RWPE1 (cell line): ENCODE measurements at regions not wholly inside any gene's neighbourhood (a gene's known extent, or its start where the extent isn't known, plus 50 kb on each side); places are given as distances from the start of the nearest gene placed in this dataset.

ENCODE experiments used
- CTCF ChIA-PET: fragments of 350-600 bp; sonication (Branson Sonifier 250); formaldehyde crosslinking; extraction: SDS; loops from one replicate; lab custom pipeline; 2021; lab: Yijun Ruan, JAX
- POLR2A ChIA-PET: fragments of 400-600 bp; formaldehyde crosslinking; extraction: SDS; loops from one replicate; lab custom pipeline; 2020; ENCODE audit warnings: antibody characterized with exemption; ENCODE audit not compliant: low non-redundant PET; lab: Yijun Ruan, JAX
- DNase-seq: peaks from one replicate; pipeline ENCODE4 v3.0.0; 2012; ENCODE audit warnings: low spot score
- H3K27ac ChIP-seq: fragments of 450-650 bp; 2 replicates; pipeline ENCODE4 v1.5.1; 2017
- TF ChIP-seq, protein P1 (sequence below): fragments of 450-650 bp; conservative IDR thresholded peaks from 2 replicates; pipeline ENCODE4 v1.5.1; 2017; ENCODE audit warnings: low read depth, mild to moderate bottlenecking

GRCh38 chr1:4121293-4121684 is 221.2 kb upstream of the C1orf174 start:
- no peak overlapping the region for H3K27ac ChIP-seq
- ChIA-PET CTCF (no interaction called here), POLR2A (no interaction called here)
- DNase-seq: no peak
- TF ChIP-seq, protein P1, sequence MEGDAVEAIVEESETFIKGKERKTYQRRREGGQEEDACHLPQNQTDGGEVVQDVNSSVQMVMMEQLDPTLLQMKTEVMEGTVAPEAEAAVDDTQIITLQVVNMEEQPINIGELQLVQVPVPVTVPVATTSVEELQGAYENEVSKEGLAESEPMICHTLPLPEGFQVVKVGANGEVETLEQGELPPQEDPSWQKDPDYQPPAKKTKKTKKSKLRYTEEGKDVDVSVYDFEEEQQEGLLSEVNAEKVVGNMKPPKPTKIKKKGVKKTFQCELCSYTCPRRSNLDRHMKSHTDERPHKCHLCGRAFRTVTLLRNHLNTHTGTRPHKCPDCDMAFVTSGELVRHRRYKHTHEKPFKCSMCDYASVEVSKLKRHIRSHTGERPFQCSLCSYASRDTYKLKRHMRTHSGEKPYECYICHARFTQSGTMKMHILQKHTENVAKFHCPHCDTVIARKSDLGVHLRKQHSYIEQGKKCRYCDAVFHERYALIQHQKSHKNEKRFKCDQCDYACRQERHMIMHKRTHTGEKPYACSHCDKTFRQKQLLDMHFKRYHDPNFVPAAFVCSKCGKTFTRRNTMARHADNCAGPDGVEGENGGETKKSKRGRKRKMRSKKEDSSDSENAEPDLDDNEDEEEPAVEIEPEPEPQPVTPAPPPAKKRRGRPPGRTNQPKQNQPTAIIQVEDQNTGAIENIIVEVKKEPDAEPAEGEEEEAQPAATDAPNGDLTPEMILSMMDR: no peak

GRCh38 chr1:4121834-4122512 is 221.9 kb upstream of the C1orf174 start:
- TF ChIP-seq, protein P1: no peak
- CTCF ChIA-PET: no interaction called here
- no peak overlapping the region for H3K27ac ChIP-seq
- no peak for DNase-seq
- POLR2A ChIA-PET: no interaction called here

- TF ChIP-seq, protein P1: no peak
- ChIA-PET POLR2A (no interaction called here), CTCF (no interaction called here)
- no peak for DNase-seq
- no peak overlapping the region for H3K27ac ChIP-seq
Observed at GRCh38 chr1:4122513-4123160, 222.6 kb upstream of the C1orf174 start.

GRCh38 chr1:4124631-4125145 is 224.6 kb upstream of the C1orf174 start:
- DNase-seq: no peak
- TF ChIP-seq, protein P1: no peak
- CTCF ChIA-PET: interaction anchor here (0.6 kb wide), 1 partner anchor 1002 kb away, joined by 3 read pairs; no protein-coding TSS in a partner anchor
- no peak overlapping the region for H3K27ac ChIP-seq
- POLR2A ChIA-PET: no interaction called here

DNA sequence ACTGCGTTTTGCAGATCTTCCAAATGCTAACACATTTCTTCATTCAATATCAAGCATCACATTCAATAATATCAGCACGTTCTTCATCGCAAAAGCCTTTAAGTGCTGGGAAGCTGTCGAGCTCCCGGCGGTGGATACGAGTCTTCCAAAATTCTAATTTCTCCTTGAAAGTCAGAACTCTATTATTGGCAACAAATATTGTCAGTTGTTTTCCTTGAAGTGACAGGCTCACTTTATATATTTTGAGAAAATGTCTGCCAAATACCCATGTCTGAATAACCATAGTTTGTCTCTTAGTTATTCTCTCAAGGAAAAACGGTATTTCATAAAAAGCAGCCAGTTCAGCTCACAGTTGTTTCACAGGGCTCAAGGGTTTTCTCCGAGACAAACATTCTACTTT is 226.2 kb upstream of the C1orf174 start:
- H3K27ac ChIP-seq: no peak overlapping the region
- ChIA-PET CTCF (no interaction called here), POLR2A (no interaction called here)
- TF ChIP-seq, protein P1: no peak
- no peak for DNase-seq

DNA sequence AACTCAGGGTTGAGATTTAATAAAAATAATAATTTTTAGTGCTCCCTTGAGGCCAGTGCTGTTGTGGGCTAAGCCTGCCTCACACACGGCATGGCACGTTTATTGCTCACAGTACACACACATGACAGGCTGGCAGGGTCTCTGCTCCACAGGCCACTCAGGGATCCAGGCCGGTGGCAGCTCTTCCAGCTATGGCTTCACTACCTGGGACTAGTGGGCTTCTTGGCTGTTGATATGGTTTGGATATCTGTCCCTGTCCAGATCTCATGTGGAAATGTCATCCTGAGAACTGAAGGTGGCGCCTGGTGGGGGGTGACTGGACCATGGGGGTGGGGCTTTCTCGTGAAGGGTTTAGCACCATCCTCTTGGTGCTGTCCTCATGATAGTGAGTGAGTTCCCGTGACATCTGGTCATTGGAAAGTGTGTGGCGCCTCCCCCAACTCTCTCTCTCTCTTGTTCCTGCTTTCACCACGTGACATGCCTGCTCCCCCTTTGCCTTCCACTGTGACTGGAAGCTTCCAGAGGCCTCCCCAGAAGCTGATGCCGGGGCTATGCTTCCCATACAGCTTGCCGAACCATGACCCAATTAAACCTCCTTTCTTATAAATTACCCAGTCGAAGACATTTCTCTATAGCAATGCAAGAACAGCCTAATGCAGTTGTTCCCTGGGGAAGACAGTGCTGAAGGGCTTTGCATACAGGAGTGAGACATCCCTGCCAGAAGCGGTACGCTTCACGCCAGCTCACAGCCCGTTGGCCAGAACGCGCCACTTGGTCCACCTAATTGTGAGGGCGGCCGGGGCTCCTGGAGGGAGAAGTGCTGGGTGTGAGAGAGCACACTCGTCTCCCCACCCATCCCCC is 226.9 kb upstream of the C1orf174 start:
- CTCF ChIA-PET: no interaction called here
- DNase-seq: no peak
- TF ChIP-seq, protein P1: no peak
- POLR2A ChIA-PET: no interaction called here
- H3K27ac ChIP-seq: no peak overlapping the region
